GM13976 (cell line): ENCODE measurements at regions not wholly inside any gene's neighbourhood (a gene's known extent, or its start where the extent isn't known, plus 50 kb on each side); places are given as distances from the start of the nearest gene placed in this dataset.

Experiments used
- DNase-seq: peaks from one replicate; pipeline ENCODE4 v3.0.0; 2012; ENCODE audit warnings: low spot score
- in situ Hi-C: fragments of 300-500 bp; cut with MboI; formaldehyde crosslinking; loops from one replicate; pipeline ENCODE4 v1.12.0; 2022; ENCODE audit warnings: low sequenced_read_pairs, mixed read lengths, inconsistent platforms; ENCODE audit not compliant: unreplicated experiment
- TF ChIP-seq, protein P1 (sequence below): IDR thresholded peaks from 2 replicates; pipeline ENCODE4 v1.5.1; 2012; ENCODE audit warnings: borderline replicate concordance, mild to moderate bottlenecking; ENCODE audit not compliant: insufficient read depth; ENCODE audit errors: extremely low read depth, missing control alignments, control extremely low read depth

DNA sequence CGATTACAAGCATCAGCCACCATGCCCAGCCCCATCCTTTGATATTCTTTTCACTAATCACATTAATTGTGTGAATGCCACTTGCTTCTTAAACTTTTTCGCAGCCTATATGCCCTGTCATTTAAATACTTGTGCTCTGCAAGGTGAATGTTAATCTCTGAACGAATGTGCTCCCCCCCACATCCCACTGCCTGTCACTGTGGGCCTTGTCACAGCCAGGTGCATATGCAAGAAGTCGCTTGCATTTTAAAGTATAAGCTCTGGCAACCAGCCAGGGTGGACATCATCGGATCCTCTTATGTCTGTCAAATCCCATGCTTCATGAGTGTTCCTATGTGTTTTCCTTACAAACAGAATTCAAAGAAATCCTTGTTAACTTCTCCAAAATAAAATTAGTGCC, 304.4 kb downstream of the GALR1 start:
- in situ Hi-C loops: no loop called here
- no peak for DNase-seq
- TF ChIP-seq, protein P1, sequence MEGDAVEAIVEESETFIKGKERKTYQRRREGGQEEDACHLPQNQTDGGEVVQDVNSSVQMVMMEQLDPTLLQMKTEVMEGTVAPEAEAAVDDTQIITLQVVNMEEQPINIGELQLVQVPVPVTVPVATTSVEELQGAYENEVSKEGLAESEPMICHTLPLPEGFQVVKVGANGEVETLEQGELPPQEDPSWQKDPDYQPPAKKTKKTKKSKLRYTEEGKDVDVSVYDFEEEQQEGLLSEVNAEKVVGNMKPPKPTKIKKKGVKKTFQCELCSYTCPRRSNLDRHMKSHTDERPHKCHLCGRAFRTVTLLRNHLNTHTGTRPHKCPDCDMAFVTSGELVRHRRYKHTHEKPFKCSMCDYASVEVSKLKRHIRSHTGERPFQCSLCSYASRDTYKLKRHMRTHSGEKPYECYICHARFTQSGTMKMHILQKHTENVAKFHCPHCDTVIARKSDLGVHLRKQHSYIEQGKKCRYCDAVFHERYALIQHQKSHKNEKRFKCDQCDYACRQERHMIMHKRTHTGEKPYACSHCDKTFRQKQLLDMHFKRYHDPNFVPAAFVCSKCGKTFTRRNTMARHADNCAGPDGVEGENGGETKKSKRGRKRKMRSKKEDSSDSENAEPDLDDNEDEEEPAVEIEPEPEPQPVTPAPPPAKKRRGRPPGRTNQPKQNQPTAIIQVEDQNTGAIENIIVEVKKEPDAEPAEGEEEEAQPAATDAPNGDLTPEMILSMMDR: no peak

DNA sequence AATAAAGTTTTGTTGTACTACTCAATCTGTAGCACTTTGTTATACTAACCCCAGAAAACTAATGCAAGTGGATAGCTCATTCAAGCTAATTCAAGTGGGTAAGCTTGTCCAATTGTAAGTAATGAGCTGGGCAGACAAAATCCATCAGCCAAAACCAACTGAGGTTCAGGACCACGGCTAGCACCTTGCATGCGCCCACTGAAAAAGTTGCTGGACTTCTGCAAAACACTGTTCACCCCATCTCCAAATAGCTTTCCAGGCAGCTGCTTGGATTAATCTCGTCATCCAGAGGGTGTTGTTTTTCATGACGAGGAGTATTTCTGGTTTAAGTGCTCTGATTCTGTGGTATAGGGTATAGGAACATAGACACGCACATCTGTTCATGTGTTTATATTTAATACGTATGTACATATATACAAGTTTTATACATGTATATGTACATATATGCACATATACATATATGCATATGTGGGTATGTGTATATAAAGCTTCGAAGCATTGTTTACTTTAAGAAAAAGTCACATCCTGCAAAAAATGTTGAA, 307.5 kb downstream of the GALR1 start:
- no peak for DNase-seq
- in situ Hi-C loops: no loop called here
- TF ChIP-seq, protein P1: no peak

DNA sequence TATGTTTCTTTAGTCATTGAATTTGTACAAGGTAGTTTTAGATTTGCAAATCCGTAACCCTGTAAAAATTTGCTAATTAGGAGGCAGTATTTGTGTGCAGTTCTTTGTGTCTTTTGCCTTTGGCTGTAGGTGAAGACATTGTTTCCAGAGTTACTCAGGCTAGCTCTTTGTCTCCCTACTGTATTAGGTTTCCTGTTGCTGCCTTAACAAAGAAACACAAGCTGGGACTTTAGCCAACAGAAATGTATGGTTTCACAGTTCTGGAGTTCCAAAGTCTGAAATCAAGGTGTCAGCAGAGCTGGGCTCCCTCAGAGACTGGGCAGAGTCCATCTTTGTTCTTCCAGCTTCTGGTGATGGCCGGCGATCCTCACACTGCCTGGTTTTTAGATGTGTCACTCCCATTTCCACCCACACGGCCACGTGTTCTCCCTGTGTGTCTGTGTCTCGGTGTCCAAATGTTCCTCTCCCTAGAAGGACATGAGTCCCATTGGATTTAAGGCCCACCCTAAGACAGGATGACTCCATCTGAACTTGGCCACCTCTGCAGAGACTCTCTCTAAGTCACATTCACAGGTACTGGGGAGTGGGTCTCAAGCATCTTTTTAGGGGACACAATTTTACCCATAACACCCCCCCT, 309.7 kb downstream of the GALR1 start:
- in situ Hi-C loops: no loop called here
- no peak for DNase-seq
- TF ChIP-seq, protein P1: no peak

DNA sequence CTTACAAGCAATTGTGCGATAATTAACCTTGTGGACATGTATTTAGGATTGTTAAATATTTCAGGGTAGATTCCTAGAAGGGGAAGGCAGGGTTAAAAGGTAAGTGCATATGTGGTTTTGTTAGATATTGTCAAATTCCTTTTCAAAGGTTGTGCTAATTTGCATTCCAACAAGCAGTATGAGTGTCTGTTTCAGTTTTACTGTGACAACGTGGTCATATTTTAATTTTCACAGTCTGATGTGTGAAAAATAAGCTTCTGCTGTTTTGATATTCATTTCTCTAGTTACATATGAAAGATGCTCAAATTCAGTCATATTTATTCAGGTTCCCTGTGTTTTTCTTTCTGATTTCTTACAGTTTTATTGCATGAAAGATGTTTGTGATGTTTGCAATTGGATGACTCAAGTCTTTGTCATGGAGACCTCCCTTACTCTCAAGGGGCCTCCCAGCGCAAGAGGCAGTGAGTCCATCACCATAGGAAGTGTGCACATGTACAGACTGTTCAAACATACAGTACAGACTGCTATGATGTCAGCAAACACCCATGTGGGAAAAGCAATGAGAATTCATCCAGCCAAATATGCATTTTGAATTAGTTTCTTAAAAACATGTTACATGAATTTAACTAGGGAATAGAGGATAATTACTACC, 310.8 kb downstream of the GALR1 start:
- in situ Hi-C loops: no loop called here
- no peak for DNase-seq
- TF ChIP-seq, protein P1: no peak

DNA sequence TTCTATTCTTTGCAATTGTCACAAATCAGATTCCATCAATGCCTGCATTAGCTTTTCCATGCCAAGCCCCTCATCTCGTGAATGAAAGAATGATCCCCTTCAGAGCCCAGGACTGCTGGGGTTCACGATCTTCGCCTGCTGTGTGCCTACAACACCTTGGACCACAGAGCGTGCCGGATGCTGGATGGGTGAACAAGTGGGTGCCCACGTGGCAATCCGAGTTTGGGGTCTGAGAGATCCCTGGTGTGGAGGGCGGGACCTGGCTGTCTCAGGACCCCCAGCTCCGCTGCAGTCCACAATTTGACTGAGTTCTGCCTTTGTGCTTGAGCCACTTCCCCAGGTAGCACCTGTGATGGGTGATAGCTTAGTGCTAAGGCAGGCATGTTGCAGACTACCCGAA, 317.0 kb downstream of the GALR1 start:
- TF ChIP-seq, protein P1: no peak
- in situ Hi-C loops: no loop called here
- no peak for DNase-seq

DNA sequence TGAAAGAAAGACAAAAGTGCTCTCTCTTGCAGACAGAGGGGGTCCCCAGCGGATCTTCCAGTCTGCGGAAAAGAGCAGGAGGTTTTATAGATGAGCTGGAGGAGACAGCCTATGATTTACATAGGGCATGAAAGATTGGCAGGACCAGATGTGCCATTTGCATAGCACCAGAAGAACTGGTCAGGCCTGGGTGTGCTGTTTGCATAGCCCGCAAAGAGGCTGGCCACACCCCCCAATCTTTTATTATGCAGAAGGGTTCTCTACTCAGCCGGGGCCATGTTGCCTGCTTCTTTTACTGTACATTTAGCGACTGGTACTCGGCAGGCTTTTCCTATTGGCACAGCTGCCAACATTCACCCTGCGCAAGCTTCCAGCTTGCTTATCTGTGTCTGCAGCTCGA, 317.6 kb downstream of the GALR1 start:
- TF ChIP-seq, protein P1: no peak
- in situ Hi-C loops: no loop called here
- DNase-seq: no peak
